Adrenal gland (tissue), 5 donors: ENCODE measurements at regions not wholly inside any gene's neighbourhood (a gene's known extent, or its start where the extent isn't known, plus 50 kb on each side); places are given as distances from the start of the nearest gene placed in this dataset.

Experiments used
- POLR2A ChIP-seq, 2 donors: fragments of 450-650 bp; IDR thresholded peaks; one replicate each; pipeline ENCODE4 v1.6.1; 2017; ENCODE audit warnings: antibody characterized with exemption in 2 of 2, mild to moderate bottlenecking in 2 of 2, moderate library complexity in 1 of 2
- TF ChIP-seq, protein P1 (sequence below), 6 experiments: fragments of 450-650 bp in 4 of 6; fragments of 200-600 bp in 2 of 6; sonication (generic) in 1 of 6; IDR thresholded peaks; 1 replicate in 5 of 6; 2 replicates in 1 of 6; pipeline versions ENCODE4 v1.5.1 to v1.8.0; 2016 to 2021; ENCODE audit warnings: antibody characterized with exemption in 6 of 6, mild to moderate bottlenecking in 2 of 6, moderate library complexity in 1 of 6
- donor health status: DM: no; HTN: no; CAD: no.

DNA sequence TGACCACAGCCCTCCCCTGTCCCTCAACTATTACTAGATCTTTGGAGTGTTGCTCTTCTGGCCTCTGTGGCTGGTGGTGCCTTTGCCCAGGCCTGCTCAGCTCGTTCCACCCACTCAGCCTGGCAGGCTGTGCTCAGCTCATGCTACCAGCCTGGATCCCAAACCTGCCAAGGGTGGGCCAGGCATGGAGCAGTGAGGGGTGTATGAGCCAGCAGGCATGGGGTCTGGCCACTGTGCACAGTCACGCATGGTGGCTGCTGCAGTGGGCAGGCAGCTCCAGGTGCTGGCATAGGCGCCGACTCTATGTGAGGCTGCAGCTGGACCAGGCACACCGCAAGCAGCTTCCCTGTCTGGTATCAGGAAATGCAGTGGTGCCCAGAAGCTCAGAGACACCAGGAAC lies 449.9 kb downstream of the MATN1 start:
- TF ChIP-seq, protein P1, sequence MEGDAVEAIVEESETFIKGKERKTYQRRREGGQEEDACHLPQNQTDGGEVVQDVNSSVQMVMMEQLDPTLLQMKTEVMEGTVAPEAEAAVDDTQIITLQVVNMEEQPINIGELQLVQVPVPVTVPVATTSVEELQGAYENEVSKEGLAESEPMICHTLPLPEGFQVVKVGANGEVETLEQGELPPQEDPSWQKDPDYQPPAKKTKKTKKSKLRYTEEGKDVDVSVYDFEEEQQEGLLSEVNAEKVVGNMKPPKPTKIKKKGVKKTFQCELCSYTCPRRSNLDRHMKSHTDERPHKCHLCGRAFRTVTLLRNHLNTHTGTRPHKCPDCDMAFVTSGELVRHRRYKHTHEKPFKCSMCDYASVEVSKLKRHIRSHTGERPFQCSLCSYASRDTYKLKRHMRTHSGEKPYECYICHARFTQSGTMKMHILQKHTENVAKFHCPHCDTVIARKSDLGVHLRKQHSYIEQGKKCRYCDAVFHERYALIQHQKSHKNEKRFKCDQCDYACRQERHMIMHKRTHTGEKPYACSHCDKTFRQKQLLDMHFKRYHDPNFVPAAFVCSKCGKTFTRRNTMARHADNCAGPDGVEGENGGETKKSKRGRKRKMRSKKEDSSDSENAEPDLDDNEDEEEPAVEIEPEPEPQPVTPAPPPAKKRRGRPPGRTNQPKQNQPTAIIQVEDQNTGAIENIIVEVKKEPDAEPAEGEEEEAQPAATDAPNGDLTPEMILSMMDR (IDR thresholded peaks at IDR 0.05): no peak
- no peak for TF ChIP-seq POLR2A (IDR thresholded peaks at IDR 0.05)
